A673 (cell line): ENCODE measurements at regions not wholly inside any gene's neighbourhood (a gene's known extent, or its start where the extent isn't known, plus 50 kb on each side); places are given as distances from the start of the nearest gene placed in this dataset.

ENCODE experiments used
- BruUV-seq: library from RNA; stranded (reverse); fragments of 400-500 nt; replicated peaks from 2 replicates; lab custom pipeline; 2021; lab: Mats Ljungman, UMichigan
- CTCF ChIA-PET: fragments of 300-600 bp; sonication (Branson Sonifier 250); formaldehyde crosslinking; loops from one replicate; lab custom pipeline; 2022; ENCODE audit warnings: antibody characterized with exemption; lab: Charles Lee
- POLR2A ChIA-PET: fragments of 300-600 bp; sonication (Branson Sonifier 250); formaldehyde crosslinking; loops from one replicate; lab custom pipeline; 2022; ENCODE audit warnings: antibody characterized with exemption; ENCODE audit not compliant: low non-redundant PET; lab: Charles Lee
- DNase-seq: peaks from one replicate; pipeline ENCODE4 v3.0.0-alpha.2; 2015; ENCODE audit warnings: low spot score
- H3K27ac ChIP-seq: fragments of 200-600 bp; sonication (generic); 2 replicates; pipeline ENCODE4 v1.5.1; 2016; ENCODE audit warnings: mixed run types, low read depth, mild to moderate bottlenecking, mixed read lengths, antibody characterized with exemption, low read length; ENCODE audit not compliant: poor library complexity, severe bottlenecking
- H3K27me3 ChIP-seq: fragments of 200-600 bp; sonication (generic); replicated peaks from 2 replicates; pipeline ENCODE4 v1.6.1; 2017; ENCODE audit warnings: mixed run types, low read depth, mild to moderate bottlenecking, mixed read lengths, antibody characterized with exemption, low read length; ENCODE audit not compliant: insufficient read depth, poor library complexity
- H3K36me3 ChIP-seq: fragments of 200-600 bp; sonication (generic); 2 replicates; pipeline ENCODE4 v1.6.1; 2016; ENCODE audit warnings: mixed run types, mild to moderate bottlenecking, mixed read lengths, antibody characterized with exemption, low read length; ENCODE audit not compliant: insufficient read depth, poor library complexity, severe bottlenecking
- H3K4me1 ChIP-seq: fragments of 200-600 bp; sonication (generic); 2 replicates; pipeline ENCODE4 v1.6.1; 2017; ENCODE audit warnings: mixed run types, mild to moderate bottlenecking, mixed read lengths, antibody characterized with exemption, low read length; ENCODE audit not compliant: insufficient read depth, poor library complexity, severe bottlenecking
- H3K4me3 ChIP-seq: fragments of 200-600 bp; sonication (generic); 2 replicates; pipeline ENCODE4 v1.5.1; 2016; ENCODE audit warnings: low read depth, mixed run types, mild to moderate bottlenecking, mixed read lengths, low read length; ENCODE audit not compliant: poor library complexity, severe bottlenecking
- H3K9me3 ChIP-seq: fragments of 200-600 bp; sonication (generic); 2 replicates; pipeline ENCODE4 v1.6.1; 2016; ENCODE audit warnings: mixed run types, low read depth, mild to moderate bottlenecking, mixed read lengths, antibody characterized with exemption, low read length; ENCODE audit not compliant: poor library complexity, severe bottlenecking
- CTCF ChIP-seq: fragments of 300-800, 200-600 bp; sonication (generic); conservative IDR thresholded peaks from 2 replicates; pipeline ENCODE4 v1.5.1; 2017; ENCODE audit warnings: low read depth, mild to moderate bottlenecking, antibody characterized with exemption, low read length, moderate library complexity, mixed read lengths
- EZH2 ChIP-seq: fragments of 200-600 bp; sonication (generic); IDR thresholded peaks from 2 replicates; pipeline ENCODE4 v1.6.1; 2017; ENCODE audit warnings: borderline replicate concordance, low read depth, mild to moderate bottlenecking, mixed read lengths, antibody characterized with exemption, low read length; ENCODE audit not compliant: poor library complexity, severe bottlenecking
- intact Hi-C: fragments of 100-400 bp; cut with micrococcal nuclease; formaldehyde crosslinking; loops from one replicate; pipeline ENCODE4 v1.10.0; 2022; ENCODE audit not compliant: unreplicated experiment

- ChIA-PET POLR2A (no interaction called here), CTCF (no interaction called here)
- no peak overlapping the region for H3K27ac ChIP-seq
- no peak overlapping the region for H3K4me3 ChIP-seq
- H3K36me3 ChIP-seq = no peaks in the 10 kb centered on the region
- intact Hi-C loops = no loop called here
- H3K4me1 ChIP-seq = no peaks in the 10 kb centered on the region
- no peak for DNase-seq
- no peaks in the 10 kb centered on the region for H3K27me3 ChIP-seq
- no peaks in the 10 kb centered on the region for H3K9me3 ChIP-seq
- no TSS peak for BruUV-seq
- no peak for TF ChIP-seq CTCF
- no peak for TF ChIP-seq EZH2
Observed at GRCh38 chr12:83971781-83972180, 940.8 kb downstream of the SLC6A15 start.

GRCh38 chr12:83960767-83961166 is 951.8 kb downstream of the SLC6A15 start:
- H3K27ac ChIP-seq = no peak overlapping the region
- BruUV-seq = no TSS peak
- H3K36me3 ChIP-seq = no peaks in the 10 kb centered on the region
- DNase-seq = no peak
- no peaks in the 10 kb centered on the region for H3K4me1 ChIP-seq
- H3K4me3 ChIP-seq = no peak overlapping the region
- ChIA-PET POLR2A (no interaction called here), CTCF (no interaction called here)
- intact Hi-C loops = no loop called here
- no peak for TF ChIP-seq EZH2
- no peak for TF ChIP-seq CTCF
- no peaks in the 10 kb centered on the region for H3K9me3 ChIP-seq
- no peaks in the 10 kb centered on the region for H3K27me3 ChIP-seq

- Histone ChIP-seq H3K4me3 (no peak overlapping the region), H3K36me3 (no peaks in the 10 kb centered on the region), H3K4me1 (no peaks in the 10 kb centered on the region), H3K27ac (no peak overlapping the region), H3K27me3 (no peaks in the 10 kb centered on the region), H3K9me3 (no peaks in the 10 kb centered on the region)
- DNase-seq = no peak
- BruUV-seq = no TSS peak
- CTCF ChIA-PET = no interaction called here
- POLR2A ChIA-PET = no interaction called here
- TF ChIP-seq CTCF (no peak), EZH2 (no peak)
- intact Hi-C loops = loop anchor here (10.0 kb wide), 1 partner anchor 134 kb away; no protein-coding TSS in a partner anchor
Observed at GRCh38 chr12:83958997-83959396, 953.6 kb downstream of the SLC6A15 start.
